ENCODE measurements at regions not wholly inside any gene's neighbourhood (a gene's known extent, or its start where the extent isn't known, plus 50 kb on each side); places are given as distances from the start of the nearest gene placed in this dataset.
A peak's percentile ranks its signal among the peaks of the same experiment; 100 is the strongest.

DNA sequence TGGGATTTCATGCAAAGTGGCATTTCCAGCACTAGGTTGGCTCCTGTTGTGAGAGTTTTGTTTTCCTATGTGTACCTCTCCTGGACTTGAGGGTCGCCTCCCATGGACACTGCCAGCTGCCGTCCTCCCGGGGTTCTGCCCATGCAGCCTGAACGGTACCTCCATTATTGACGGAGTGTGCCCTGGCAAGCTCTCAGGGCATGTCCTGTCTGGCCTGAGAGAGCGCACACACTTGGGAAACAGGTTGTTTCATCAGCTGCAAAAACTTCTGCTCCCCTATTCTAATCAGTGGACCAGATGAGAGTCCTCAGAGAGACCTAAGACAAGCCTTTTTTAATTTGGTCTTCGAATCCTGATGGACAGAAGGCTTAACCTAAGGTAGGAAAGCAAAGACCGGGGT is 56.6 kb upstream of the HOPX start:
- TF ChIP-seq, protein P1, sequence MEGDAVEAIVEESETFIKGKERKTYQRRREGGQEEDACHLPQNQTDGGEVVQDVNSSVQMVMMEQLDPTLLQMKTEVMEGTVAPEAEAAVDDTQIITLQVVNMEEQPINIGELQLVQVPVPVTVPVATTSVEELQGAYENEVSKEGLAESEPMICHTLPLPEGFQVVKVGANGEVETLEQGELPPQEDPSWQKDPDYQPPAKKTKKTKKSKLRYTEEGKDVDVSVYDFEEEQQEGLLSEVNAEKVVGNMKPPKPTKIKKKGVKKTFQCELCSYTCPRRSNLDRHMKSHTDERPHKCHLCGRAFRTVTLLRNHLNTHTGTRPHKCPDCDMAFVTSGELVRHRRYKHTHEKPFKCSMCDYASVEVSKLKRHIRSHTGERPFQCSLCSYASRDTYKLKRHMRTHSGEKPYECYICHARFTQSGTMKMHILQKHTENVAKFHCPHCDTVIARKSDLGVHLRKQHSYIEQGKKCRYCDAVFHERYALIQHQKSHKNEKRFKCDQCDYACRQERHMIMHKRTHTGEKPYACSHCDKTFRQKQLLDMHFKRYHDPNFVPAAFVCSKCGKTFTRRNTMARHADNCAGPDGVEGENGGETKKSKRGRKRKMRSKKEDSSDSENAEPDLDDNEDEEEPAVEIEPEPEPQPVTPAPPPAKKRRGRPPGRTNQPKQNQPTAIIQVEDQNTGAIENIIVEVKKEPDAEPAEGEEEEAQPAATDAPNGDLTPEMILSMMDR (IDR thresholded peaks at IDR 0.05): no peak
- TF ChIP-seq POLR2AphosphoS5 (IDR thresholded peaks at IDR 0.05) (peak in 1 of 3 donors; percentile 39), POLR2A (IDR thresholded peaks at IDR 0.05) (no peak), EP300 (IDR thresholded peaks at IDR 0.05) (no peak)

Data from suprapubic skin (tissue), 4 donors.